ENCODE measurements at regions not wholly inside any gene's neighbourhood (a gene's known extent, or its start where the extent isn't known, plus 50 kb on each side); places are given as distances from the start of the nearest gene placed in this dataset.

GRCh38 chr1:4513685-4514084 lies 140.7 kb upstream of the AJAP1 start:
- no peak for DNase-seq (ENCODE audit: low read depth in 2 of 3, low spot score in 1 of 3)

DNA sequence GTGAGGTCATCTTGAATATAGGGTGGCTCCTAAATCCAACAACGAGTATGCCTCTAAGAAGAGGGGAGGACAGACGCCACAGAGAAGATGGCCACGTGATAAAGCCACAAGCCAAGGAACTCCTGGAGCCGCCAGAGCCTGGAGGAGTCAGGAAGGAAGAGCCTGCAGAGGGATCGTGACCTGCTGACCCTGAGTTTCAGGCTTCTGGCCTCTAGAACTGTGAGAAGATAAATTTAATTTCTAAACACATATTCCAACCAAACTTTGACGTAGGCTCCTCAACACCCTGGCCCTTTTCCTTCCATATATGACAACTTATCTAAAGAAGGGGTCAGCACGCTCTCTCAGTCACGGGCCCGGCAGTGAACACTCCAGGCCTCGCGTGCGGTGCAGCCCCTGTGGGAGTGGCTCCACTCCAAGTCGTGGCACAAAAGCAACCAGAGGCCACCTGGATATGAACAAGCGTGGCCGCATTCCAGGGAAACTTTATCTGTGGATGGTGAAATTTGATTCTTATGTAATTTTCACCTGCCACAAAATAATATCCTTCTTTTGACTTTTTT lies 138.6 kb upstream of the AJAP1 start:
- no peak for DNase-seq (ENCODE audit: low read depth in 2 of 3, low spot score in 1 of 3)

GRCh38 chr1:4516596-4516995 lies 137.8 kb upstream of the AJAP1 start:
- DNase-seq (ENCODE audit: low read depth in 2 of 3, low spot score in 1 of 3) = no peak

GRCh38 chr1:4517186-4517954 lies 137.0 kb upstream of the AJAP1 start:
- DNase-seq (ENCODE audit: low read depth in 2 of 3, low spot score in 1 of 3) = no peak

DNA sequence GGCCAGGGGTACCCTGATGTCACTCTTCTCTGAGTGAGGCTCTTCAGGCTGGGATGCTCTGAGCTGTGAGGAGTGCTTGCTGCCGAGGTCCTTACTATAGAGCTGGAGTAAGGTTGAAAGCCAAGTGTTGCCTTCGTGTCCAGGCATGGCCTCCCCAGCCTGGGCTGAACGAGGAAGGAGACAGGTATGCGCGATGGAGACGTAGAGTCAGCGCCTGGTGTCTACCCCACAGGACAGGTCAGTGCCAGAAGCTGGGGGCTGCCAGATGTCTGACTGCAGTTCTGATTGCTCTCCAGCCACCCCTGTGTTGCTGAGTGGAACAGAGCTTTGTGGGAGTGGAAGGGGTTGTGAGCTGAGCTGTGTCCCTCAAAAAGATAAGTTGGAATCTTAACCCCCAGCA lies 135.8 kb upstream of the AJAP1 start:
- DNase-seq (ENCODE audit: low read depth in 2 of 3, low spot score in 1 of 3) = no peak

GRCh38 chr1:4519954-4520353 lies 134.5 kb upstream of the AJAP1 start:
- no peak for DNase-seq (ENCODE audit: low read depth in 2 of 3, low spot score in 1 of 3)

DNA sequence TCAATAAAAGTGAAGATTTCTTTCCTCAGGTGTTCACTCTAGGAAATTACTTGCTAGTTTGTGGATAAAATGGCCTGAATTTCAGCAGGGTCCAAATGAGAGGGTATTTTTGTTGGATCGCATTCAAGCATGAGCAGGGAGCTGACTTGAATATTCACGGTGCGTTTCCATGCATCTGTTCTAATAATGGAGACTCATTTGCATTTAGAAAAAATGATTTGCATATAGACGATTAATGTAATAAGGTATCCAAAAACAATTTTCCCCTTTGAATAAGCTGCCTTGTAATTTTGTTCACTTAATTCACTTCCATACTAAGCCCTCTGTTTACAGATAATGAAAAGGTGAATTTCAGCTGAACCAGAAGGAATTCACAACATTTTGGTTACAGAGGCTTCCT lies 130.9 kb upstream of the AJAP1 start:
- no peak for DNase-seq (ENCODE audit: low read depth in 2 of 3, low spot score in 1 of 3)

GRCh38 chr1:4526747-4527146 lies 127.7 kb upstream of the AJAP1 start:
- DNase-seq (ENCODE audit: low read depth in 2 of 3, low spot score in 1 of 3) = no peak

GRCh38 chr1:4527819-4528218 lies 126.6 kb upstream of the AJAP1 start:
- no peak for DNase-seq (ENCODE audit: low read depth in 2 of 3, low spot score in 1 of 3)

GRCh38 chr1:4528590-4528989 lies 125.8 kb upstream of the AJAP1 start:
- DNase-seq (ENCODE audit: low read depth in 2 of 3, low spot score in 1 of 3) = no peak

- DNase-seq (ENCODE audit: low read depth in 2 of 3, low spot score in 1 of 3) = no peak
These were observed 124.8 kb upstream of the AJAP1 start for GRCh38 chr1:4529446-4530165.

DNA sequence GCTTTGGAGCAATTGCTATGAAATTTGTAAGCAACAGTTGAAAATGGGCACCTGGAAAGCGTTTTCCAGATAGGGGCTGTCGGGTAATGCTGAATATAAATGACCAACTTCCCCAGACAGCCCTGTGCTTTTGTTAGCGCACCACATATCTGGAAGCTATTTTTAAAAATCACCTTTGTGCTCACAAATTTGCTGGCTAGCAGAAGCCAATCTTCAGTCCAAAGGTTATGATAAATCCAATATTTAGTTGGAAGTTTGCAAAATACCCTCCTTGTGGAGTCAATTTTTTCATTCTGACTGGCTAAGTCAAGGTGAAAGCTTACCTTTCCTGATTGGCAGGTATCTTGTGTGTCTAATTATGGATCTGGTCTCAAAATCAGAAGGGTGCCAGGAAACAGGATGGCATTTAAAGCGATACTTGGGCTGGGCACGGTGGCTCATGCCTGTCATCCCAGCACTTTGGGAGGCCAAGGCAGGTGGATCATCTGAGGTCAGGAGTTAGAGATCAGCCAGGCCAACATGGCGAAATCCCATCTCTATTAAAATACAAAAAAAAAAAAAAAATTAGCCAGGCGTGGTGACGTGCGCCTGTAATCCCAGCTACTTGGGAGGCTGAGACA lies 124.1 kb upstream of the AJAP1 start:
- DNase-seq (ENCODE audit: low read depth in 2 of 3, low spot score in 1 of 3) = no peak

GRCh38 chr1:4531842-4532241 lies 122.6 kb upstream of the AJAP1 start:
- DNase-seq (ENCODE audit: low read depth in 2 of 3, low spot score in 1 of 3) = no peak

- no peak for DNase-seq (ENCODE audit: low read depth in 2 of 3, low spot score in 1 of 3)
These were observed 121.8 kb upstream of the AJAP1 start for GRCh38 chr1:4532656-4533055.

DNA sequence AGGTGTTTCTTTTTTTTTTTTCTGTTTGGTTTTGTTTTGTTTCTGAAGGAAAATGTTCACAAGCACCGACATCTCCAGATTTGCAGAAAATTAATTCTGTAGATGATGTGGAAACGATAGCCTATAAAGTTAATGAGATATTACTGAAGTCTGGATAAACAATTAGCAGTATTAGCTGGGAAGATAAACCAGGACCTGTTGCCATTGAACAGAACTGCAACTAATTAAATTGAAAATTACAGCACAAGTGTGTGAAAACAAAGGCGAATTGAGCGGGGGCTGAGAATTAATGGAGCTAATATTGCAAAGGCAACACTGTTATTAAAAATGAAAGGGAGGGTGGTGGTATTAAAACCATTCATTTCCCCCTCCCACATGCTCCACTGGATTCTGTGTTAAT lies 107.5 kb upstream of the AJAP1 start:
- no peak for DNase-seq (ENCODE audit: low read depth in 2 of 3, low spot score in 1 of 3)

GRCh38 chr1:4549930-4550329 lies 104.5 kb upstream of the AJAP1 start:
- no peak for DNase-seq (ENCODE audit: low read depth in 2 of 3, low spot score in 1 of 3)

DNA sequence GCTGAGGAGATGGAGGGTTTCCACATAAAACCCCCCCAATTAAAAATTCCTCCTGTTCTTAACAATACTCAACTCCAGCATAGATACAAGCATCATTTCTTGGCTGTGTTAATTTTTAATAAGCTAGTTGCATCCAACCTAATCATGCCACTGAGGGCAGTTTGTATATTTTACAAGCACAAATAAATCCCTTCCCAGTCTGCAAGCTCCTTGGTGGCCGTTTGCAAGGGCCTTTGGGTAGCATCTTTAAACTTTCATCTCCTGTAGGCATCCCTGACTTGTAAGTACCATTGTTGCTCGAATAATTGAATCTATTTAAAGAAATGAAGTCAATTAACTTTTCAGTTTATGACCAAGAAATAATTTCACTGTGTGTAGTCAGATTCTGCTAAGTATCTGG lies 103.5 kb upstream of the AJAP1 start:
- no peak for DNase-seq (ENCODE audit: low read depth in 2 of 3, low spot score in 1 of 3)

- DNase-seq (ENCODE audit: low read depth in 2 of 3, low spot score in 1 of 3) = no peak
These were observed 102.7 kb upstream of the AJAP1 start for GRCh38 chr1:4551706-4552105.

DNA sequence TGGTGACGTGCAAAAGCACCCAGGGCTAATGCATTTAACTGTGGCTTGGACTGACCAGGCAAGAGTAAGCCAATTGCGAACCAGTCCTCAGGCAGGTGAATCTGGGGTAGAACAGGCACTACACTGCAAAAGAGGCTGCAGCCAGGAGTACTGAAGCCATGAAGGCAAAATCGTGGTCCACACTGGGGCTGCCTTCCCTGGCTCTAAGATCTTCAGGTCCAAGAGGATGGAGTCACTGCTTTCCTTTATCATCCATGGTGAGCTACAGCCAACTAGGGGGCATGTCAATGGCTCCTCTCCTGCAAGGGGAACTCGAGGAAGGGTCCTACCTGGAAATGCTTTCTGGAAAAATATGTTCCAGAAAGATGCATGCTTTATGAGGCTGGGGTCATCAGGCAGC lies 100.6 kb upstream of the AJAP1 start:
- no peak for DNase-seq (ENCODE audit: low read depth in 2 of 3, low spot score in 1 of 3)

- DNase-seq (ENCODE audit: low read depth in 2 of 3, low spot score in 1 of 3) = no peak
These were observed 100.0 kb upstream of the AJAP1 start for GRCh38 chr1:4554271-4554865.

DNA sequence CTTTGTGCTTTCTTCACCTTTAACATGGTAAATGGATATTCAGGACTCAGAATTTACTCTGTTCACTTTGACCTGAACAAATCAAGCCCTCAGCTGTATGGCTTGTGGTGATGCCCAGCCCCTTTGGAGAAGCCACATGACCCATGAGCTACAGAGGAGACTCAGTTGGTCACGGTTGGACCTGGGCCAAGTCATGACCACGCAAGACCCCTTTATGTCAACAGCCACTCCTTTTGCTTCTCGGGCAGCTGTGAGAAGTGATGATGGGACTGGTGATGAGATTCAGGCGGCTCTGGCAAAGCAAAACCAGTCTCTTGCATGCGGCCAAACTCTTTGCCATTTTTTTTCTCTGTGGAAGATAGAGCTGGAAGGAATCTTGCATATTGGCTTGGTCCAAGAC lies 96.5 kb upstream of the AJAP1 start:
- no peak for DNase-seq (ENCODE audit: low read depth in 2 of 3, low spot score in 1 of 3)

DNA sequence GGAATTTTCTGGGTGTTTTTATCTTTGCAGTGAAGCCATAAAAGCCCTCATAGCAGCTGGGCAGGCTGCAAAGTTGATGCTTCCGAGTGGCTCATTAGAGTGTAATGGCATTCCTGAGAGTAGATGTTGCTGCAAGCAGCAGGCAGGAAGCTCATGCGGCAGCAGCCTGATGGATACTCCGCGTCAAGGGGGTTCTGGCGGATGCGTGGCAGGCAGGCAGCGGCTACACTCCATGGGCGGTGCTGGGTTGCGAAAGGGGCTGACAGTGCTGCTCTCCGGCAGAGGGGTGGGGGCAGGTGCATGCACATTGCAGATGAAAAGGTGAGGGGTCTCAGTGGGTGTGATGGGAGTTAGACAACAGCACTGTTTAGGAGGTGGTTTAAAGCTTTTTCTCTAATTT lies 93.2 kb upstream of the AJAP1 start:
- DNase-seq (ENCODE audit: low read depth in 2 of 3, low spot score in 1 of 3) = no peak

All from stimulated activated CD4-positive, alpha-beta T cell treated with anti-CD3 and anti-CD28 coated beads, Interleukin-12 subunit alpha, Interleukin-12 subunit beta, amount 100 ng/mL, for 48 hours (primary cell).